HuH-7 (cell line): ENCODE measurements at regions not wholly inside any gene's neighbourhood (a gene's known extent, or its start where the extent isn't known, plus 50 kb on each side); places are given as distances from the start of the nearest gene placed in this dataset.

Source experiments
- DNase-seq: peaks from one replicate; pipeline ENCODE4 v3.0.0; 2011; ENCODE audit warnings: low spot score

- DNase-seq = peak; percentile 67
Measured at GRCh38 chr4:169810325-169811323, 52.9 kb upstream of the HPF1 start.

- DNase-seq = no peak
Measured at GRCh38 chr4:169807934-169808509, 50.3 kb upstream of the HPF1 start.
